ENCODE measurements at regions not wholly inside any gene's neighbourhood (a gene's known extent, or its start where the extent isn't known, plus 50 kb on each side); places are given as distances from the start of the nearest gene placed in this dataset.

- Histone ChIP-seq H3K4me1 (no peaks in the 10 kb centered on the region), H3K9me3 (no peaks in the 10 kb centered on the region), H3K27ac (no peak overlapping the region), H3K4me3 (no peak overlapping the region), H3K27me3 (no peaks in the 10 kb centered on the region), H3K36me3 (no peaks in the 10 kb centered on the region)
- WGBS, 5 donors = 80 to 89% (median 82%) methylated on average over 2 of the region's 2 CpGs
- DNase-seq = no peak
- no peak for TF ChIP-seq EP300 (IDR thresholded peaks at IDR 0.05)
- no peak for TF ChIP-seq POLR2AphosphoS5 (IDR thresholded peaks at IDR 0.05)
- TF ChIP-seq CTCF (IDR thresholded peaks at IDR 0.05) = no peak
- no peak for TF ChIP-seq POLR2A (IDR thresholded peaks at IDR 0.05)
- intact Hi-C loops (cut with DNase I; ENCODE audit: low total_unique reads) = no loop called here
Measured at GRCh38 chr3:18070231-18070630, 327.8 kb upstream of the TBC1D5 start.

- TF ChIP-seq POLR2A (IDR thresholded peaks at IDR 0.05) (no peak), POLR2AphosphoS5 (IDR thresholded peaks at IDR 0.05) (no peak), EP300 (IDR thresholded peaks at IDR 0.05) (no peak), CTCF (IDR thresholded peaks at IDR 0.05) (no peak)
- intact Hi-C loops (cut with DNase I; ENCODE audit: low total_unique reads) = no loop called here
- no peak overlapping the region for H3K27ac ChIP-seq
- no peak for DNase-seq
- no peaks in the 10 kb centered on the region for H3K27me3 ChIP-seq
- WGBS, 5 donors = 95 to 100% (median 97%) methylated on average over 1 of the region's 1 CpG
- H3K9me3 ChIP-seq = no peaks in the 10 kb centered on the region
- no peaks in the 10 kb centered on the region for H3K4me1 ChIP-seq
- H3K36me3 ChIP-seq = no peaks in the 10 kb centered on the region
- H3K4me3 ChIP-seq = no peak overlapping the region
Measured at GRCh38 chr3:18069568-18069967, 327.1 kb upstream of the TBC1D5 start.

GRCh38 chr3:18066899-18067582, 324.6 kb upstream of the TBC1D5 start:
- H3K36me3 ChIP-seq = no peaks in the 10 kb centered on the region
- no peaks in the 10 kb centered on the region for H3K27me3 ChIP-seq
- H3K9me3 ChIP-seq = no peaks in the 10 kb centered on the region
- H3K4me1 ChIP-seq = no peaks in the 10 kb centered on the region
- TF ChIP-seq EP300 (IDR thresholded peaks at IDR 0.05) (no peak), POLR2A (IDR thresholded peaks at IDR 0.05) (no peak), CTCF (IDR thresholded peaks at IDR 0.05) (no peak), POLR2AphosphoS5 (IDR thresholded peaks at IDR 0.05) (no peak)
- no peak overlapping the region for H3K4me3 ChIP-seq
- DNase-seq = no peak
- intact Hi-C loops (cut with DNase I; ENCODE audit: low total_unique reads) = no loop called here
- no peak overlapping the region for H3K27ac ChIP-seq
- WGBS, 5 donors = 87 to 93% (median 89%) methylated on average over 3 of the region's 3 CpGs

GRCh38 chr3:18064586-18064985, 322.2 kb upstream of the TBC1D5 start:
- no peak overlapping the region for H3K4me3 ChIP-seq
- H3K9me3 ChIP-seq = no peaks in the 10 kb centered on the region
- intact Hi-C loops (cut with DNase I; ENCODE audit: low total_unique reads) = no loop called here
- no peak overlapping the region for H3K27ac ChIP-seq
- H3K27me3 ChIP-seq = no peaks in the 10 kb centered on the region
- H3K4me1 ChIP-seq = no peaks in the 10 kb centered on the region
- H3K36me3 ChIP-seq = no peaks in the 10 kb centered on the region
- TF ChIP-seq POLR2AphosphoS5 (IDR thresholded peaks at IDR 0.05) (no peak), CTCF (IDR thresholded peaks at IDR 0.05) (no peak), EP300 (IDR thresholded peaks at IDR 0.05) (no peak)
- DNase-seq = no peak
- WGBS, 5 donors = 62 to 84% (median 75%) methylated on average over 1 of the region's 1 CpG

Measured in stomach (tissue), 8 donors.